Osteoblast (primary cell): ENCODE measurements at regions not wholly inside any gene's neighbourhood (a gene's known extent, or its start where the extent isn't known, plus 50 kb on each side); places are given as distances from the start of the nearest gene placed in this dataset.

Experiments used
- DNase-seq: peaks from one replicate; pipeline ENCODE4 v3.0.0; 2011; ENCODE audit warnings: low spot score, mixed read lengths; ENCODE audit not compliant: insufficient read length; ENCODE audit errors: missing footprints
- H2AFZ ChIP-seq: 2 replicates; pipeline ENCODE4 v1.6.0; 2011; ENCODE audit warnings: mild to moderate bottlenecking, low read length
- H3K27ac ChIP-seq: 2 replicates; pipeline ENCODE4 v1.5.1; 2011; ENCODE audit warnings: mild to moderate bottlenecking, low read depth, low read length, moderate library complexity
- H3K27me3 ChIP-seq: 2 replicates; pipeline ENCODE4 v1.6.0; 2012; ENCODE audit warnings: mild to moderate bottlenecking, control low read depth, inconsistent platforms, low read length, moderate library complexity; ENCODE audit not compliant: insufficient read depth
- H3K36me3 ChIP-seq: 2 replicates; pipeline ENCODE4 v1.5.1; 2011; ENCODE audit warnings: mild to moderate bottlenecking, low read length, control low read depth, moderate library complexity; ENCODE audit not compliant: insufficient read depth
- H3K4me1 ChIP-seq: 2 replicates; pipeline ENCODE4 v1.5.1; 2011; ENCODE audit warnings: mild to moderate bottlenecking, low read length, control low read depth, moderate library complexity; ENCODE audit not compliant: insufficient read depth
- H3K4me2 ChIP-seq: 2 replicates; pipeline ENCODE4 v1.6.0; 2011; ENCODE audit warnings: mild to moderate bottlenecking, low read length; ENCODE audit not compliant: insufficient read depth
- H3K4me3 ChIP-seq: fragments of 200-600 bp; sonication (generic); 3 replicates; pipeline ENCODE4 v1.5.1; 2012; ENCODE audit warnings: mild to moderate bottlenecking, low read length, inconsistent platforms; ENCODE audit not compliant: insufficient read depth
- H3K79me2 ChIP-seq: 2 replicates; pipeline ENCODE4 v1.6.0; 2012; ENCODE audit warnings: mild to moderate bottlenecking, low read length, control low read depth, inconsistent platforms; ENCODE audit not compliant: insufficient read depth
- H3K9me3 ChIP-seq: 2 replicates; pipeline ENCODE4 v1.5.1; 2011; ENCODE audit warnings: low read depth, low read length, control low read depth
- H4K20me1 ChIP-seq: 2 replicates; pipeline ENCODE4 v1.6.0; 2012; ENCODE audit warnings: mild to moderate bottlenecking, low read length, control low read depth; ENCODE audit not compliant: insufficient read depth
- TF ChIP-seq, protein P1 (sequence below): IDR thresholded peaks from 2 replicates; pipeline ENCODE4 v1.5.1; 2011; ENCODE audit warnings: mild to moderate bottlenecking, low read depth, low read length, moderate library complexity; ENCODE audit errors: extremely low read depth

DNA sequence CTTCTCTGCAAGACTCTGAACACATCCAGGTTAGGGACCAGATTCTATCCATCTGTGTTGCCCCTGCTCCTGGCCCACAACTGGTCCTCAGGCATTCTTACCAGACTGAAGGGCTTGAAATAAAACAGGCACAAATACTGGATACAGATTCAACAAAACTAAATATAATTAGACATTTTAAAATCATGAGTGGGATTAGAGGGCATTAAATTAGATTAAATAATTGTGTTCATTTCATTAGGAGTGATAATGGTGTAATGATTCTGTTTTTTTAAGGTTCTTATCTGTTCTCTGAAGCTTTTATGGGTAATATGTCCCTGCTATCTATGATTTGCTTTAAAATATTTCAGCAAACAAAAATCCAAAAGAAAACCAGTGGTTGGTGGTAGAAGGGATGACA is 226.5 kb downstream of the IRS1 start:
- no peaks in the 10 kb centered on the region for H3K27me3 ChIP-seq
- H3K36me3 ChIP-seq, result no peaks in the 10 kb centered on the region
- no peak overlapping the region for H3K27ac ChIP-seq
- no peak overlapping the region for H3K4me3 ChIP-seq
- DNase-seq, result no peak
- TF ChIP-seq, protein P1, sequence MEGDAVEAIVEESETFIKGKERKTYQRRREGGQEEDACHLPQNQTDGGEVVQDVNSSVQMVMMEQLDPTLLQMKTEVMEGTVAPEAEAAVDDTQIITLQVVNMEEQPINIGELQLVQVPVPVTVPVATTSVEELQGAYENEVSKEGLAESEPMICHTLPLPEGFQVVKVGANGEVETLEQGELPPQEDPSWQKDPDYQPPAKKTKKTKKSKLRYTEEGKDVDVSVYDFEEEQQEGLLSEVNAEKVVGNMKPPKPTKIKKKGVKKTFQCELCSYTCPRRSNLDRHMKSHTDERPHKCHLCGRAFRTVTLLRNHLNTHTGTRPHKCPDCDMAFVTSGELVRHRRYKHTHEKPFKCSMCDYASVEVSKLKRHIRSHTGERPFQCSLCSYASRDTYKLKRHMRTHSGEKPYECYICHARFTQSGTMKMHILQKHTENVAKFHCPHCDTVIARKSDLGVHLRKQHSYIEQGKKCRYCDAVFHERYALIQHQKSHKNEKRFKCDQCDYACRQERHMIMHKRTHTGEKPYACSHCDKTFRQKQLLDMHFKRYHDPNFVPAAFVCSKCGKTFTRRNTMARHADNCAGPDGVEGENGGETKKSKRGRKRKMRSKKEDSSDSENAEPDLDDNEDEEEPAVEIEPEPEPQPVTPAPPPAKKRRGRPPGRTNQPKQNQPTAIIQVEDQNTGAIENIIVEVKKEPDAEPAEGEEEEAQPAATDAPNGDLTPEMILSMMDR, result no peak
- no peaks in the 10 kb centered on the region for H3K4me1 ChIP-seq
- H2AFZ ChIP-seq, result no peak overlapping the region
- no peaks in the 10 kb centered on the region for H3K9me3 ChIP-seq
- no peaks in the 10 kb centered on the region for H4K20me1 ChIP-seq
- H3K79me2 ChIP-seq, result no peaks in the 10 kb centered on the region
- no peak overlapping the region for H3K4me2 ChIP-seq

DNA sequence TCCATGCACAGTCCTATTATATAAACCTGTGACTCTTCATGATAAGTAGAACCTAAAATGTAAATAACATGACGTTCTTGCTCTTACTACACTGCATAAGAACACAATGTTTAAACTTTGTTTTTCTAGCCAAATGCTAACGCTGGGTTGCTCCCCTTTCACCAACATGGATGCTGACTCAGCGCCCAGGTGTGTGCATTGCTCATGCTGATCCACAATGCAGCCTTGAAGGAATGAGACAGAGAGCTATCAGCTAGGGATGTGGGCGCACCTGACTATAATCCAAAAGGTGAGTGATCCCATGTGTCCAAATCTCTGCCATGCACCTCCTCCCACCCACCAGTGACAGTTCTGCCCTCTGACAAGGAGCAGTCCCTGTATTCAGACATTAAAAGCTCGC is 235.0 kb downstream of the IRS1 start:
- no peaks in the 10 kb centered on the region for H3K36me3 ChIP-seq
- no peak overlapping the region for H3K27ac ChIP-seq
- H3K4me1 ChIP-seq, result no peaks in the 10 kb centered on the region
- H2AFZ ChIP-seq, result no peak overlapping the region
- no peaks in the 10 kb centered on the region for H3K79me2 ChIP-seq
- no peaks in the 10 kb centered on the region for H4K20me1 ChIP-seq
- no peak for DNase-seq
- H3K27me3 ChIP-seq, result no peaks in the 10 kb centered on the region
- H3K4me3 ChIP-seq, result no peak overlapping the region
- H3K4me2 ChIP-seq, result no peak overlapping the region
- H3K9me3 ChIP-seq, result no peaks in the 10 kb centered on the region
- TF ChIP-seq, protein P1, result no peak

GRCh38 chr2:226561962-226562361 is 237.7 kb downstream of the IRS1 start:
- TF ChIP-seq, protein P1, result no peak
- Histone ChIP-seq H3K4me2 (no peak overlapping the region), H3K4me3 (no peak overlapping the region), H3K36me3 (no peaks in the 10 kb centered on the region), H3K79me2 (no peaks in the 10 kb centered on the region), H3K9me3 (no peaks in the 10 kb centered on the region), H3K27me3 (no peaks in the 10 kb centered on the region), H3K27ac (no peak overlapping the region), H4K20me1 (no peaks in the 10 kb centered on the region), H2AFZ (no peak overlapping the region), H3K4me1 (no peaks in the 10 kb centered on the region)
- DNase-seq, result no peak

GRCh38 chr2:226560325-226560724 is 239.3 kb downstream of the IRS1 start:
- Histone ChIP-seq H3K27me3 (no peaks in the 10 kb centered on the region), H3K79me2 (no peaks in the 10 kb centered on the region), H3K36me3 (no peaks in the 10 kb centered on the region), H3K27ac (no peak overlapping the region), H2AFZ (no peak overlapping the region), H3K4me2 (no peak overlapping the region), H3K4me1 (no peaks in the 10 kb centered on the region), H3K4me3 (no peak overlapping the region), H4K20me1 (no peaks in the 10 kb centered on the region), H3K9me3 (no peaks in the 10 kb centered on the region)
- DNase-seq, result no peak
- TF ChIP-seq, protein P1, result no peak
